Keratinocyte (primary cell): ENCODE measurements at regions not wholly inside any gene's neighbourhood (a gene's known extent, or its start where the extent isn't known, plus 50 kb on each side); places are given as distances from the start of the nearest gene placed in this dataset.

Source experiments
- CTCF ChIP-seq, 3 experiments: IDR thresholded peaks in 1 of 3; conservative IDR thresholded peaks in 1 of 3; optimal IDR thresholded peaks in 1 of 3; 2 replicates in 2 of 3; 3 replicates in 1 of 3; pipeline versions ENCODE3 to v1.5.1; 2011; ENCODE audit warnings: low read length in 3 of 3, mild to moderate bottlenecking in 3 of 3, moderate library complexity in 2 of 3, control low read depth in 1 of 3, inconsistent platforms in 1 of 3; ENCODE audit not compliant: insufficient read depth in 2 of 3; ENCODE audit errors: extremely low read depth in 1 of 3
- EZH2 ChIP-seq: IDR thresholded peaks from one replicate; pipeline ENCODE4 v1.6.1; 2012; ENCODE audit warnings: inconsistent platforms, mild to moderate bottlenecking, low read length, moderate library complexity

GRCh38 chr4:127049526-127049925 is 583.2 kb upstream of the INTU start:
- TF ChIP-seq EZH2 (no peak), CTCF (optimal IDR thresholded peaks at IDR 0.05 in 1 of 3, IDR thresholded peaks at IDR 0.05 in 1 of 3, conservative IDR thresholded peaks at IDR 0.05 in 1 of 3; ENCODE audit: extremely low read depth in 1 of 3, insufficient read depth in 2 of 3, low read length in 3 of 3) (no peak)
